SK-N-MC (cell line): ENCODE measurements at regions not wholly inside any gene's neighbourhood (a gene's known extent, or its start where the extent isn't known, plus 50 kb on each side); places are given as distances from the start of the nearest gene placed in this dataset.

Experiments used
- DNase-seq: peaks from one replicate; pipeline ENCODE4 v3.0.0-alpha.2; 2011; ENCODE audit warnings: low read depth, low spot score
- H3K27ac ChIP-seq: fragments of 200-600 bp; sonication (generic); 2 replicates; pipeline ENCODE4 v1.5.1; 2016; ENCODE audit warnings: mixed run types
- H3K36me3 ChIP-seq: fragments of 200-600 bp; sonication (generic); 2 replicates; pipeline ENCODE4 v1.6.1; 2017; ENCODE audit warnings: antibody characterized with exemption, low read length, mixed read lengths; ENCODE audit not compliant: insufficient read depth
- H3K4me3 ChIP-seq: fragments of 200-600 bp; sonication (generic); 2 replicates; pipeline ENCODE4 v1.5.1; 2016
- H3K9ac ChIP-seq: fragments of 200-600 bp; sonication (generic); 2 replicates; pipeline ENCODE4 v1.8.0; 2017; ENCODE audit warnings: mixed run types, mixed read lengths; ENCODE audit not compliant: insufficient read length
- H3K9me3 ChIP-seq: fragments of 200-600 bp; sonication (generic); 2 replicates; pipeline ENCODE4 v1.6.1; 2017; ENCODE audit warnings: low read depth, mild to moderate bottlenecking, antibody characterized with exemption, low read length, moderate library complexity, mixed read lengths
- EZH2 ChIP-seq: fragments of 200-600 bp; sonication (generic); IDR thresholded peaks from one replicate; pipeline ENCODE4 v1.6.1; 2017; ENCODE audit warnings: antibody characterized with exemption
- FOXP2 ChIP-seq: optimal IDR thresholded peaks from 2 replicates; pipeline ENCODE3; 2011; ENCODE audit warnings: mild to moderate bottlenecking, moderate library complexity; ENCODE audit not compliant: insufficient read depth; ENCODE audit errors: extremely low read length, control extremely low read depth
- POLR2AphosphoS5 ChIP-seq: IDR thresholded peaks from 2 replicates; pipeline ENCODE4 v1.6.1; 2012; ENCODE audit warnings: mild to moderate bottlenecking, low read depth, low read length, borderline replicate concordance

DNA sequence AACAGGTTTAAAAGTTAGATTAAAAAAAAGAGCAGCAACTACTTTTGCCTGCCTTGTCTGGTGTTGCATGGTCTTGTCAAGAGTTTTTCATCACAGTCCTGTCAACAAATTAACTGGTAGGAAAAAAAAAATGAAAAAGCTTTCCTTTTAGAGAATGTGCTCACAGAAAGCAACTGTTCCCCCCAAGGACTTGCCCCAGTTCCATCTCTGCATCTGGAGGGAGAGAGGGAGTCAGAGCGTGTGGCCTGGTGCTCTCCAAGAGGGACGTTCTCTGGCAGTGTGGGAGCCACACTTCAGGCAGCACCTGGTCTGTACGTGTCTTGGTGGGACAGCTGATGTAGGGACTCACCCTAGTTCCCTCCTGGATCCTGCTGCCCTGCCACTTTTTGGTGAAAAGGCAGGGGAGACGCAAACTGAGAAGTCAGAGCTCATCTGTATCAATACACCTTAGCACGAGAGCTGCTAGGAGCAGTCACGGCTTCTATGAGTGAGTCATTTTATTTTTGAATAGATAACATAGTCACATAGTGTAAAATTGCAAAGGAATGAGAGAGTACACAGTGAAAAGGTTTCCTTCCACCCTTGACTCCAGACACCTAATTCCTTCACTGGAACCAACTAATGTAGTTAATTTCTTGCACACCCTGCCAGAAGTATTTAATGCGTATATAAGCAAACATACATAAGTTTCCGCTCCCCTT is 172.5 kb upstream of the MGAT5 start:
- Histone ChIP-seq H3K4me3 (no peak overlapping the region), H3K9me3 (no peaks in the 10 kb centered on the region), H3K36me3 (no peaks in the 10 kb centered on the region), H3K9ac (no peak overlapping the region), H3K27ac (no peak overlapping the region)
- no peak for TF ChIP-seq POLR2AphosphoS5
- TF ChIP-seq EZH2: no peak
- no peak for TF ChIP-seq FOXP2
- no peak for DNase-seq

DNA sequence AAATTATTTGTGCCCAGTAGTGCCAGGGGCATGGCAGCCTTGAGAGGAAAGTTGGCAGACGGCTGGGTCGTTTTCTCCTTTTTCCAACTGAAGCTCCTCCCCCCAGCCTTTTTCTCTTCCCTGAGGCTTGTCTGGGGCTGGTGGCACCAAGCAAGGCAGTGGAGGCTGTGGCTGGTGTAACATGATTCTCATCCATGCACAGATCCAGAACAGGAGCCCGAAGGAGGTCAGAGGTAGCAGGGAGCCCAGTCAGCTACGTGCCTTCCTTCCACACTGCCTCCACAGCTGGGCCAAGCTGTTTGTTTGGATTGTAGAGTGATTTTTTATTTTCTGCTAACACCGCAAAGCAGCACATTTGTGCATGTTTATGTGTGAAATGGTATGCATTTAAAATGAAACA is 170.3 kb upstream of the MGAT5 start:
- DNase-seq: no peak
- TF ChIP-seq EZH2: no peak
- no peak for TF ChIP-seq FOXP2
- no peak for TF ChIP-seq POLR2AphosphoS5

GRCh38 chr2:134086594-134087219 is 167.2 kb upstream of the MGAT5 start:
- H3K9me3 ChIP-seq: no peaks in the 10 kb centered on the region
- H3K27ac ChIP-seq: no peak overlapping the region
- no peak overlapping the region for H3K4me3 ChIP-seq
- no peaks in the 10 kb centered on the region for H3K36me3 ChIP-seq
- TF ChIP-seq EZH2 (no peak), POLR2AphosphoS5 (no peak), FOXP2 (no peak)
- H3K9ac ChIP-seq: no peak overlapping the region
- DNase-seq: no peak

More for the DNA sequence above, 170.3 kb upstream of the MGAT5 start:
- Histone ChIP-seq H3K9me3 (no peaks in the 10 kb centered on the region), H3K36me3 (no peaks in the 10 kb centered on the region), H3K4me3 (no peak overlapping the region), H3K27ac (no peak overlapping the region), H3K9ac (no peak overlapping the region)

- Histone ChIP-seq H3K9ac (no peak overlapping the region), H3K9me3 (no peaks in the 10 kb centered on the region), H3K27ac (no peak overlapping the region), H3K36me3 (no peaks in the 10 kb centered on the region), H3K4me3 (no peak overlapping the region)
- TF ChIP-seq EZH2: no peak
- no peak for TF ChIP-seq POLR2AphosphoS5
- no peak for TF ChIP-seq FOXP2
- DNase-seq: no peak
Measured at GRCh38 chr2:134087371-134087921, 166.4 kb upstream of the MGAT5 start.

- Histone ChIP-seq H3K27ac (no peak overlapping the region), H3K9me3 (no peaks in the 10 kb centered on the region), H3K4me3 (no peak overlapping the region), H3K36me3 (no peaks in the 10 kb centered on the region), H3K9ac (no peak overlapping the region)
- DNase-seq: no peak
- TF ChIP-seq POLR2AphosphoS5 (no peak), EZH2 (no peak), FOXP2 (no peak)
Measured at GRCh38 chr2:134089454-134089853, 164.4 kb upstream of the MGAT5 start.

- no peak overlapping the region for H3K9ac ChIP-seq
- no peaks in the 10 kb centered on the region for H3K9me3 ChIP-seq
- H3K4me3 ChIP-seq: no peak overlapping the region
- no peak overlapping the region for H3K27ac ChIP-seq
- TF ChIP-seq EZH2: no peak
- TF ChIP-seq POLR2AphosphoS5: no peak
- no peak for TF ChIP-seq FOXP2
- H3K36me3 ChIP-seq: no peaks in the 10 kb centered on the region
- no peak for DNase-seq
Measured at GRCh38 chr2:134097740-134098139, 156.1 kb upstream of the MGAT5 start.

- DNase-seq: no peak
- no peak overlapping the region for H3K4me3 ChIP-seq
- no peaks in the 10 kb centered on the region for H3K9me3 ChIP-seq
- H3K9ac ChIP-seq: no peak overlapping the region
- no peak overlapping the region for H3K27ac ChIP-seq
- H3K36me3 ChIP-seq: no peaks in the 10 kb centered on the region
- TF ChIP-seq FOXP2: no peak
- TF ChIP-seq EZH2: no peak
- no peak for TF ChIP-seq POLR2AphosphoS5
Measured at GRCh38 chr2:134098321-134098720, 155.6 kb upstream of the MGAT5 start.

- Histone ChIP-seq H3K9ac (no peak overlapping the region), H3K4me3 (no peak overlapping the region), H3K36me3 (no peaks in the 10 kb centered on the region), H3K9me3 (no peaks in the 10 kb centered on the region), H3K27ac (no peak overlapping the region)
- DNase-seq: no peak
- TF ChIP-seq POLR2AphosphoS5: no peak
- TF ChIP-seq FOXP2: no peak
- TF ChIP-seq EZH2: no peak
Measured at GRCh38 chr2:134099273-134099672, 154.6 kb upstream of the MGAT5 start.
